NCI-H345 (cell line): ENCODE measurements at regions not wholly inside any gene's neighbourhood (a gene's known extent, or its start where the extent isn't known, plus 50 kb on each side); places are given as distances from the start of the nearest gene placed in this dataset.
"Not testable (repeated sequence)": the region's sequence is repeated elsewhere in the genome, so short reads cannot be mapped to it uniquely, and the experiment has no call there.

Source experiments
- DNase-seq: peaks from one replicate; lab custom pipeline; 2025; lab: John Stamatoyannopoulos, UW

- DNase-seq, result no peak
Observed at GRCh38 chr5:74461251-74461650, 179.3 kb downstream of the ENC1 start.

GRCh38 chr5:74460694-74461093 is 179.8 kb downstream of the ENC1 start:
- DNase-seq, result no peak

- DNase-seq, result no peak
Observed at GRCh38 chr5:74459984-74460383, 180.5 kb downstream of the ENC1 start.

- no peak for DNase-seq
Observed at GRCh38 chr5:74457876-74458275, 182.7 kb downstream of the ENC1 start.

GRCh38 chr5:74454263-74455030 is 186.1 kb downstream of the ENC1 start:
- no peak for DNase-seq

GRCh38 chr5:74452856-74453255 is 187.7 kb downstream of the ENC1 start:
- DNase-seq, result no peak

- DNase-seq, result no peak
Observed at GRCh38 chr5:74450095-74450494, 190.4 kb downstream of the ENC1 start.

GRCh38 chr5:74446725-74447241 is 193.7 kb downstream of the ENC1 start:
- no peak for DNase-seq

GRCh38 chr5:74442466-74442865 is 198.1 kb downstream of the ENC1 start:
- no peak for DNase-seq

- no peak for DNase-seq
Observed at GRCh38 chr5:74441616-74442015, 198.9 kb downstream of the ENC1 start.

- no peak for DNase-seq
Observed at GRCh38 chr5:74440341-74440740, 200.2 kb downstream of the ENC1 start.

GRCh38 chr5:74437870-74438269 is 202.7 kb downstream of the ENC1 start:
- DNase-seq, result not testable (repeated sequence)

- no peak for DNase-seq
Observed at GRCh38 chr5:74433896-74434829, 206.4 kb downstream of the ENC1 start.

- no peak for DNase-seq
Observed at GRCh38 chr5:74433255-74433895, 207.2 kb downstream of the ENC1 start.

GRCh38 chr5:74432721-74433120 is 207.8 kb downstream of the ENC1 start:
- no peak for DNase-seq

- DNase-seq, result peak; percentile 3
Observed at GRCh38 chr5:74432216-74432615, 208.3 kb downstream of the ENC1 start.

- DNase-seq, result no peak
Observed at GRCh38 chr5:74431290-74431669, 209.2 kb downstream of the ENC1 start.

- DNase-seq, result no peak
Observed at GRCh38 chr5:74430631-74431289, 209.8 kb downstream of the ENC1 start.

GRCh38 chr5:74429495-74429894 is 211.0 kb downstream of the ENC1 start:
- DNase-seq, result no peak

GRCh38 chr5:74428876-74429275 is 211.7 kb downstream of the ENC1 start:
- DNase-seq, result no peak

- no peak for DNase-seq
Observed at GRCh38 chr5:74428275-74428674, 212.3 kb downstream of the ENC1 start.

GRCh38 chr5:74426506-74426905 is 214.0 kb downstream of the ENC1 start:
- no peak for DNase-seq
